Subcutaneous abdominal adipose tissue (tissue), 5 donors: ENCODE measurements at regions not wholly inside any gene's neighbourhood (a gene's known extent, or its start where the extent isn't known, plus 50 kb on each side); places are given as distances from the start of the nearest gene placed in this dataset.
"Not testable (repeated sequence)": the region's sequence is repeated elsewhere in the genome, so short reads cannot be mapped to it uniquely, and the experiment has no call there.

Source experiments
- H3K27ac ChIP-seq: one replicate; pipeline ENCODE4 v1.7.0; 2013; ENCODE audit warnings: low read depth, mild to moderate bottlenecking, inconsistent platforms, low read length, moderate library complexity
- H3K27me3 ChIP-seq, 5 donors: one replicate each; pipeline ENCODE4 v1.7.0; 2013; ENCODE audit warnings: low read length in 5 of 5, inconsistent platforms in 1 of 5; ENCODE audit not compliant: control insufficient read depth in 5 of 5, insufficient read depth in 4 of 5
- H3K36me3 ChIP-seq, 5 donors: one replicate each; pipeline ENCODE4 v1.7.0; 2013; ENCODE audit warnings: low read length in 5 of 5; ENCODE audit not compliant: control insufficient read depth in 5 of 5, insufficient read depth in 5 of 5
- H3K4me1 ChIP-seq, 5 donors: one replicate each; pipeline ENCODE4 v1.7.0; 2013; ENCODE audit warnings: low read length in 5 of 5, mild to moderate bottlenecking in 3 of 5, moderate library complexity in 1 of 5; ENCODE audit not compliant: control insufficient read depth in 5 of 5, insufficient read depth in 5 of 5
- H3K4me3 ChIP-seq, 5 donors: one replicate each; pipeline ENCODE4 v1.7.0; 2013; ENCODE audit warnings: low read length in 5 of 5, low read depth in 1 of 5
- H3K9ac ChIP-seq, 5 donors: one replicate each; pipeline ENCODE4 v1.7.0; 2013; ENCODE audit warnings: low read length in 5 of 5, mild to moderate bottlenecking in 4 of 5, moderate library complexity in 3 of 5
- H3K9me3 ChIP-seq, 5 donors: one replicate each; pipeline ENCODE4 v1.7.0; 2013; ENCODE audit warnings: low read length in 5 of 5; ENCODE audit not compliant: control insufficient read depth in 5 of 5
- donor health status: healthy.
- donor health status: healthy.
- donor health status: healthy.
- donor health status: healthy.
- donor health status: healthy.

GRCh38 chr11:16543642-16544041, 187.3 kb upstream of the SOX6 start:
- Histone ChIP-seq H3K27ac (no peak overlapping the region), H3K4me3 (no peak overlapping the region), H3K9me3 (peaks cover 0 to 5% (median 0%) of the 10 kb centered on the region in 5 donors), H3K9ac (no peak overlapping the region), H3K36me3 (no peaks in the 10 kb centered on the region), H3K27me3 (no peaks in the 10 kb centered on the region), H3K4me1 (no peaks in the 10 kb centered on the region)

GRCh38 chr11:16542353-16542752, 186.0 kb upstream of the SOX6 start:
- H3K27me3 ChIP-seq = no peaks in the 10 kb centered on the region
- H3K4me3 ChIP-seq = no peak overlapping the region
- no peaks in the 10 kb centered on the region for H3K36me3 ChIP-seq
- H3K9me3 ChIP-seq = peaks cover 0 to 1% (median 0%) of the 10 kb centered on the region in 5 donors
- H3K4me1 ChIP-seq = no peaks in the 10 kb centered on the region
- no peak overlapping the region for H3K27ac ChIP-seq
- no peak overlapping the region for H3K9ac ChIP-seq

GRCh38 chr11:16536513-16536912, 180.2 kb upstream of the SOX6 start:
- Histone ChIP-seq H3K27ac (no peak overlapping the region), H3K27me3 (no peaks in the 10 kb centered on the region), H3K4me3 (no peak overlapping the region), H3K36me3 (no peaks in the 10 kb centered on the region), H3K9ac (no peak overlapping the region), H3K4me1 (no peaks in the 10 kb centered on the region), H3K9me3 (no peaks in the 10 kb centered on the region)

GRCh38 chr11:16528639-16529038, 172.3 kb upstream of the SOX6 start:
- Histone ChIP-seq H3K9me3 (no peaks in the 10 kb centered on the region), H3K4me3 (no peak overlapping the region)

GRCh38 chr11:16527525-16528246, 171.3 kb upstream of the SOX6 start:
- H3K4me3 ChIP-seq = no peak overlapping the region
- H3K36me3 ChIP-seq = no peaks in the 10 kb centered on the region
- no peak overlapping the region for H3K9ac ChIP-seq
- no peaks in the 10 kb centered on the region for H3K9me3 ChIP-seq
- no peaks in the 10 kb centered on the region for H3K27me3 ChIP-seq
- H3K4me1 ChIP-seq = peaks cover 0 to 7% (median 3%) of the 10 kb centered on the region in 5 donors
- H3K27ac ChIP-seq = no peak overlapping the region

More at GRCh38 chr11:16528639-16529038, 172.3 kb upstream of the SOX6 start:
- no peak overlapping the region for H3K9ac ChIP-seq
- no peaks in the 10 kb centered on the region for H3K36me3 ChIP-seq
- H3K27ac ChIP-seq = no peak overlapping the region
- H3K4me1 ChIP-seq = peaks cover 0 to 7% (median 3%) of the 10 kb centered on the region in 5 donors
- no peaks in the 10 kb centered on the region for H3K27me3 ChIP-seq

- Histone ChIP-seq H3K4me3 (no peak overlapping the region), H3K4me1 (peaks cover 0 to 7% (median 3%) of the 10 kb centered on the region in 5 donors), H3K9ac (no peak overlapping the region), H3K36me3 (no peaks in the 10 kb centered on the region), H3K27ac (no peak overlapping the region), H3K9me3 (no peaks in the 10 kb centered on the region), H3K27me3 (no peaks in the 10 kb centered on the region)
Measured at GRCh38 chr11:16526947-16527346, 170.6 kb upstream of the SOX6 start.

GRCh38 chr11:16520713-16521112, 164.4 kb upstream of the SOX6 start:
- H3K36me3 ChIP-seq, H3K27ac ChIP-seq, H3K9ac ChIP-seq, H3K27me3 ChIP-seq, H3K4me1 ChIP-seq, H3K9me3 ChIP-seq, H3K4me3 ChIP-seq: not testable (repeated sequence)

GRCh38 chr11:16512899-16513241, 156.5 kb upstream of the SOX6 start:
- H3K9ac ChIP-seq = no peak overlapping the region
- H3K4me1 ChIP-seq = no peaks in the 10 kb centered on the region
- H3K36me3 ChIP-seq = no peaks in the 10 kb centered on the region
- H3K27me3 ChIP-seq = no peaks in the 10 kb centered on the region
- H3K9me3 ChIP-seq = no peaks in the 10 kb centered on the region
- H3K4me3 ChIP-seq = no peak overlapping the region
- H3K27ac ChIP-seq = no peak overlapping the region

- Histone ChIP-seq H3K36me3 (no peaks in the 10 kb centered on the region), H3K9me3 (no peaks in the 10 kb centered on the region), H3K27ac (no peak overlapping the region), H3K27me3 (no peaks in the 10 kb centered on the region), H3K4me3 (no peak overlapping the region), H3K9ac (no peak overlapping the region), H3K4me1 (no peaks in the 10 kb centered on the region)
Measured at GRCh38 chr11:16512198-16512898, 156.0 kb upstream of the SOX6 start.
